ENCODE measurements at regions not wholly inside any gene's neighbourhood (a gene's known extent, or its start where the extent isn't known, plus 50 kb on each side); places are given as distances from the start of the nearest gene placed in this dataset.

GRCh38 chr16:62408760-62409159, 372.5 kb upstream of the CDH8 start:
- Histone ChIP-seq H3K4me3 (ENCODE audit: low read length) (no peak overlapping the region), H3K4me1 (ENCODE audit: control insufficient read depth, insufficient read depth, low read length) (no peaks in the 10 kb centered on the region), H3K27ac (ENCODE audit: low read length) (no peak overlapping the region), H3K27me3 (ENCODE audit: control insufficient read depth, insufficient read depth) (no peaks in the 10 kb centered on the region), H3K9me3 (ENCODE audit: control insufficient read depth, low read length) (no peaks in the 10 kb centered on the region)
- 60% methylated on average over 23 of the region's 23 CpGs for WGBS
- ATAC-seq (no peak), DNase-seq (peak in 1 of 3 donors; percentile 33)
- intact Hi-C loops (cut with DNase I) = no loop called here

- no peak overlapping the region for H3K27ac ChIP-seq (ENCODE audit: low read length)
- no peak for DNase-seq
- H3K27me3 ChIP-seq (ENCODE audit: control insufficient read depth, insufficient read depth) = no peaks in the 10 kb centered on the region
- ATAC-seq = no peak
- no peaks in the 10 kb centered on the region for H3K9me3 ChIP-seq (ENCODE audit: control insufficient read depth, low read length)
- no peak overlapping the region for H3K4me3 ChIP-seq (ENCODE audit: low read length)
- intact Hi-C loops (cut with DNase I) = no loop called here
- H3K4me1 ChIP-seq (ENCODE audit: control insufficient read depth, insufficient read depth, low read length) = no peaks in the 10 kb centered on the region
These were observed 370.1 kb upstream of the CDH8 start for GRCh38 chr16:62406387-62406786.

DNA sequence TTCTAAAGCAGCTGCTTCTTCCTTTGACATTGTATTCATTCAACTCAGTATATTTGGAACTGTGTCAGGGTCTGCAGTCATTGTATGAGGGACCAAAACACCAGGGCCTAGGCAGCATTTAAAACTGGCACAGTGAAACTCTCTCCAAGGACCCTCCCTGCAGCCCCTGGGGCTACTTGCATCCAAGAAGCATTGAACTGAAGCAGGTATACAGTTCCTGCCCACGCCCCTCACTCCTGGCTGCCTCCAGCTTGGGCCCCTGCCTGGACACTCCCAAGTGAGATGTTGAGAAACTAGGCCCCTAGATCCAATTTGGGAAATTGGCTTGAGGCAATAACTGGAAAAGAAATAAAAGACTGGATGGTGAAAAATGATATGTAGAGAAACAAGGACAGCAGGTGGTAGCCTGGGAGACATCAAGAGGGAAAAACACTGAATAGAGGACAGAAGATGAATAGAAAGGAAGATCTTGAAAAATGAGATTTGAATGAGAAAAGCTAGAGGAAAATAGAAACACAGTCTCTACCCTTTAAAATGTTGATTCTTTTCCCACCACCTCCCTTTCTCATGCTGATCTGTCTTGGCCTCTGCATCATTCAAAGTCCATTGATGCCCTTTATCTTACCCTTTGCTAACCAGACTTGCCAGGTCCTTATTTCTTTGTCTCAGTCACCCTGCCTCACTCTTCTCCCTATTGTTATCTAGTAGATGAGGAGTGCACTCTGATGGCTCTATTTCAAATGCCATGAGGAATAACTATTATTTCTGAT, 368.8 kb upstream of the CDH8 start:
- WGBS = 49% methylated on average over 1 of the region's 1 CpG
- Histone ChIP-seq H3K27me3 (ENCODE audit: control insufficient read depth, insufficient read depth) (no peaks in the 10 kb centered on the region), H3K9me3 (ENCODE audit: control insufficient read depth, low read length) (no peaks in the 10 kb centered on the region), H3K27ac (ENCODE audit: low read length) (no peak overlapping the region), H3K4me3 (ENCODE audit: low read length) (no peak overlapping the region), H3K4me1 (ENCODE audit: control insufficient read depth, insufficient read depth, low read length) (no peaks in the 10 kb centered on the region)
- ATAC-seq (no peak), DNase-seq (no peak)
- intact Hi-C loops (cut with DNase I) = no loop called here

GRCh38 chr16:62392698-62393097, 356.5 kb upstream of the CDH8 start:
- no peak overlapping the region for H3K27ac ChIP-seq (ENCODE audit: low read length)

DNA sequence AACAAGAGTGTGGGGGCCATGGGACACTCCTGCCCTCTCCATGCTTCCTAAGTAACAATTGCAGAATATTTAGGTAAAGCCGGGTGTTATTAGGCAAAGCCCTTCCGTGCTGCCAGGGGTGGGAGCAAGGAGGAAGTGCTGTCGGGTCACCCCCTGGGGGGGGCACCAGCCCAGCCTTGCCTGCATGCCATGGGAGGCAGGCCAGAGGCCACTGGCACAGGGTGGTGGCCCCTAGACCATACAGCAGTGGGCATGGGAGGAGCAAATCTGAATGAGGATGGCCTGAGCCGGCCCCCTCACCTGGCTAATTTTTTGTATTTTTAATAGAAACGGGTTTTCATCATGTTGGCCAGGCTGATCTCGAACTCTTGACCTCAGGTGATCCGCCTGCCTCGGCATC, 355.7 kb upstream of the CDH8 start:
- DNase-seq (no peak), ATAC-seq (no peak)
- no peaks in the 10 kb centered on the region for H3K27me3 ChIP-seq (ENCODE audit: control insufficient read depth, insufficient read depth)
- intact Hi-C loops (cut with DNase I) = no loop called here
- H3K4me1 ChIP-seq (ENCODE audit: control insufficient read depth, insufficient read depth, low read length) = no peaks in the 10 kb centered on the region
- no peaks in the 10 kb centered on the region for H3K9me3 ChIP-seq (ENCODE audit: control insufficient read depth, low read length)
- 85% methylated on average over 8 of the region's 8 CpGs for WGBS
- H3K27ac ChIP-seq (ENCODE audit: low read length) = no peak overlapping the region
- H3K4me3 ChIP-seq (ENCODE audit: low read length) = no peak overlapping the region

More at GRCh38 chr16:62392698-62393097, 356.5 kb upstream of the CDH8 start:
- intact Hi-C loops (cut with DNase I) = no loop called here
- no peak overlapping the region for H3K4me3 ChIP-seq (ENCODE audit: low read length)
- WGBS = 72% methylated on average over 6 of the region's 6 CpGs
- ATAC-seq (no peak), DNase-seq (peak in 1 of 3 donors; percentile 28)
- H3K27me3 ChIP-seq (ENCODE audit: control insufficient read depth, insufficient read depth) = no peaks in the 10 kb centered on the region
- no peaks in the 10 kb centered on the region for H3K4me1 ChIP-seq (ENCODE audit: control insufficient read depth, insufficient read depth, low read length)
- H3K9me3 ChIP-seq (ENCODE audit: control insufficient read depth, low read length) = no peaks in the 10 kb centered on the region

GRCh38 chr16:62391134-62391533, 354.9 kb upstream of the CDH8 start:
- 51% methylated on average over 1 of the region's 1 CpG for WGBS
- no peak overlapping the region for H3K27ac ChIP-seq (ENCODE audit: low read length)
- H3K27me3 ChIP-seq (ENCODE audit: control insufficient read depth, insufficient read depth) = no peaks in the 10 kb centered on the region
- ATAC-seq (no peak), DNase-seq (no peak)
- H3K4me1 ChIP-seq (ENCODE audit: control insufficient read depth, insufficient read depth, low read length) = no peaks in the 10 kb centered on the region
- intact Hi-C loops (cut with DNase I) = no loop called here
- H3K4me3 ChIP-seq (ENCODE audit: low read length) = no peak overlapping the region
- H3K9me3 ChIP-seq (ENCODE audit: control insufficient read depth, low read length) = no peaks in the 10 kb centered on the region

DNA sequence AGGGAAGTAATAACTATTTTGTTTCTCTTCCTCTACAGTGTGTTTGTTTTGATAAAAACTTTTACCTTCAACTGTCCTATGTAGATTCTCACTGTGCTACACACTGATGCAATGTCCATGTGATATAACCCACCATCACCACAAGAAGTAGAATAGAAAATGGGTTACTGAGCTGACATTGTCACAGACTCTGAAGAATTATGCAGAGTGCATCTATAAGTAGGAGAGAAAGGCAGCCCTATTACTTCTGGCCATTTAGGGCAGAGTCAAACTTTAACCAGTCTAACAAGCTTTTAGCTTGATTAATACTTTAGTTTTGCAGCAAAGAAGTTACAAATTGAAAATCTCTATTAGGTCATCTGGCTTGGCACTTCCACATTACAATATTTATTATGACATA, 354.0 kb upstream of the CDH8 start:
- no peaks in the 10 kb centered on the region for H3K4me1 ChIP-seq (ENCODE audit: control insufficient read depth, insufficient read depth, low read length)
- no peaks in the 10 kb centered on the region for H3K27me3 ChIP-seq (ENCODE audit: control insufficient read depth, insufficient read depth)
- no peak overlapping the region for H3K27ac ChIP-seq (ENCODE audit: low read length)
- DNase-seq (no peak), ATAC-seq (no peak)
- intact Hi-C loops (cut with DNase I) = no loop called here
- no peaks in the 10 kb centered on the region for H3K9me3 ChIP-seq (ENCODE audit: control insufficient read depth, low read length)
- H3K4me3 ChIP-seq (ENCODE audit: low read length) = no peak overlapping the region

- no peak for ATAC-seq
- Histone ChIP-seq H3K27me3 (ENCODE audit: control insufficient read depth, insufficient read depth) (no peaks in the 10 kb centered on the region), H3K9me3 (ENCODE audit: control insufficient read depth, low read length) (no peaks in the 10 kb centered on the region), H3K4me3 (ENCODE audit: low read length) (no peak overlapping the region), H3K27ac (ENCODE audit: low read length) (no peak overlapping the region), H3K4me1 (ENCODE audit: control insufficient read depth, insufficient read depth, low read length) (no peaks in the 10 kb centered on the region)
- WGBS = 45% methylated on average over 5 of the region's 5 CpGs
- DNase-seq = no peak
- intact Hi-C loops (cut with DNase I) = no loop called here
These were observed 350.2 kb upstream of the CDH8 start for GRCh38 chr16:62386411-62386810.

DNA sequence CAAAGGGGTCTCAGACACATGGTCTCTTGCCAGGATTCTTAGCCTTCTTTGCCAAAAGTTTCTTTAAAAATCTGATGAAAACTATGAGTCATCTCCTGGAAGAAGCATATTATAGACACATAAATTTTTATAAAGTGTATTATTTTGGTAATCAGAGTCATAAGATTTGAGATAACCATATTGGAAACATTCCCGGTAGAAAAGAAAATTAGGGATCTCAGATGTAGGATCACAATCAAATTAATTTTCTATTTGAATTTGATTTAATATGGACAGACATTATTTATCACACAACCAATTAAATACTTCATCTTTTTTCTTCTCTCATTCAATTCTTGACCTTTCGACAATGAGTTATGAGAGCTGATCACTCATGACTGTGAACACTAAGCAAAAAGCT, 347.7 kb upstream of the CDH8 start:
- H3K27ac ChIP-seq (ENCODE audit: low read length) = no peak overlapping the region
- no peaks in the 10 kb centered on the region for H3K27me3 ChIP-seq (ENCODE audit: control insufficient read depth, insufficient read depth)
- no peak for DNase-seq
- intact Hi-C loops (cut with DNase I) = no loop called here
- WGBS = 78% methylated on average over 2 of the region's 2 CpGs
- H3K4me1 ChIP-seq (ENCODE audit: control insufficient read depth, insufficient read depth, low read length) = no peaks in the 10 kb centered on the region
- ATAC-seq = no peak
- H3K9me3 ChIP-seq (ENCODE audit: control insufficient read depth, low read length) = no peaks in the 10 kb centered on the region
- no peak overlapping the region for H3K4me3 ChIP-seq (ENCODE audit: low read length)

DNA sequence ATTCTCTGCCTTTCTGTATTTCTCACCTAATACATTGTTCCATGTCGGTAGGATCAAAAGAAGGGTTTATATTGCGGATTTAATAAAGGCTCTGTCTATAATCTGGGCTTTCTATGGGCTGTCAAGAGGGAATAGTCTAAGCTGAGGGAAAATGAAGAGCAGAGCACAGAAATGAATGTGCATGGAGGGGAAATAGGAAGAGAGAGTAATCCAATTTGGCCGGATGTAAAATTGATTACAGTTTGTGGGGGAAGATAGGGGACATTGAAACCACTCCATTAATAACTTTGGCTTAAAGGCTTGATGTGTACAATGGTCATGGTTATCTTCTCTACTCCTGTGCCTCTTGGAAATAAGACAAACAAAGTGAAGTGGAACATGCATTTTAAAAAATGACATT, 334.2 kb upstream of the CDH8 start:
- intact Hi-C loops (cut with DNase I) = no loop called here
- ATAC-seq = no peak
- H3K4me3 ChIP-seq (ENCODE audit: low read length) = no peak overlapping the region
- H3K27me3 ChIP-seq (ENCODE audit: control insufficient read depth, insufficient read depth) = no peaks in the 10 kb centered on the region
- WGBS = 56% methylated on average over 3 of the region's 3 CpGs
- no peaks in the 10 kb centered on the region for H3K9me3 ChIP-seq (ENCODE audit: control insufficient read depth, low read length)
- no peak overlapping the region for H3K27ac ChIP-seq (ENCODE audit: low read length)
- H3K4me1 ChIP-seq (ENCODE audit: control insufficient read depth, insufficient read depth, low read length) = no peaks in the 10 kb centered on the region
- DNase-seq = no peak

DNA sequence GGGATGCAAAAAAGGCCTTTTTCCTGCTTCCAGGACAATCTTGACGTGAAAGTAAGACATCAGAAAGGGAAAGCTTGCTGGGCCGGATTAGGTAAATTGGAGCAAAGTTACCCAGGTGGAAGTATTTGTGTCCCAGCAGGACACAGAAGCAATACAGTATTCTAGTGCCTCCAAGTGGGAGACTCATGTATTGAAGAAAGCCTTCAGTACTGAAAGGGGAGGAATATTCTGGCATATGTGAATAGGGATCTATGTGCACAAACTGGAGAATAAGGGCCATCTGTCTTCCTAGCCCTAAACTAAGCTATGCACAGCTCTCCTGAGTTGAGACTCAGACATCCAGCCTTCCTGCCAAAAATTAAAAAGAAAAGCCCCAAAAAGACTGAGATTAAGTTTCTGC, 327.3 kb upstream of the CDH8 start:
- H3K4me1 ChIP-seq (ENCODE audit: control insufficient read depth, insufficient read depth, low read length) = no peaks in the 10 kb centered on the region
- no peak for DNase-seq

DNA sequence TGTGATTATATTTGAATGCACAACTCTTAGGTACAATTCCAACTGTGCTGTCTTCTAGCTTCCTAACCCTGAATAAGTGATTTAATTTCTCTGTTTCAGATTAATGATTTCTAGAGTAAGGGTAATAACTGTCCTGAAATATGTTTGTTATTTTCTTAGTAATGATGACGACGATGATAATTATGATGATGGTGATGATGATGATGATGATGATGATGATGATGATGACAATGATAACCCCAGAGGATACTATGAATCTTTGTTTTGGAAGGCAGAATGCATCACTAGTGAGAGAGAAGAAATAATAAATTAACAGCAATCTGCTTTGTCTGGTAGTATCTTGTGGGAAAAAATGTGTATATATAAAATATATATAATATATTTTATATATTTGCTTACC, 317.1 kb upstream of the CDH8 start:
- H3K4me1 ChIP-seq (ENCODE audit: control insufficient read depth, insufficient read depth, low read length) = no peaks in the 10 kb centered on the region
- H3K27ac ChIP-seq (ENCODE audit: low read length) = no peak overlapping the region
- DNase-seq (no peak), ATAC-seq (no peak)
- H3K4me3 ChIP-seq (ENCODE audit: low read length) = no peak overlapping the region
- no peaks in the 10 kb centered on the region for H3K9me3 ChIP-seq (ENCODE audit: control insufficient read depth, low read length)
- H3K27me3 ChIP-seq (ENCODE audit: control insufficient read depth, insufficient read depth) = no peaks in the 10 kb centered on the region
- intact Hi-C loops (cut with DNase I) = no loop called here
- WGBS = 92% methylated on average over 2 of the region's 2 CpGs

More for the DNA sequence above, 327.3 kb upstream of the CDH8 start:
- Histone ChIP-seq H3K27ac (ENCODE audit: low read length) (no peak overlapping the region), H3K9me3 (ENCODE audit: control insufficient read depth, low read length) (no peaks in the 10 kb centered on the region), H3K27me3 (ENCODE audit: control insufficient read depth, insufficient read depth) (no peaks in the 10 kb centered on the region), H3K4me3 (ENCODE audit: low read length) (no peak overlapping the region)
- ATAC-seq = no peak
- WGBS = 59% methylated on average over 2 of the region's 2 CpGs
- intact Hi-C loops (cut with DNase I) = no loop called here

Measured in right cardiac atrium (tissue), 5 donors.